SK-MEL-5 (cell line): ENCODE measurements at regions not wholly inside any gene's neighbourhood (a gene's known extent, or its start where the extent isn't known, plus 50 kb on each side); places are given as distances from the start of the nearest gene placed in this dataset.
A peak's percentile ranks its signal among the peaks of the same experiment; 100 is the strongest.

ENCODE experiments used
- DNase-seq: peaks from one replicate; pipeline ENCODE4 v3.0.0-alpha.2; 2016; ENCODE audit warnings: low read depth, low spot score
- in situ Hi-C: cut with HindIII; loops from 2 replicates; pipeline ENCODE4 v1.10.0; 2016; ENCODE audit warnings: low sequenced_read_pairs, high pct_unique_total_duplicates, low pct_unique_long_range_greater_than_20kb

GRCh38 chr2:126803434-126803775, 95.3 kb upstream of the TEX51 start:
- in situ Hi-C loops, result no loop called here
- DNase-seq, result no peak

- no peak for DNase-seq
- in situ Hi-C loops, result no loop called here
These were observed 94.3 kb upstream of the TEX51 start for GRCh38 chr2:126804347-126804746.

- DNase-seq, result no peak
- in situ Hi-C loops, result no loop called here
These were observed 89.8 kb upstream of the TEX51 start for GRCh38 chr2:126808929-126809328.

GRCh38 chr2:126809340-126809739, 89.3 kb upstream of the TEX51 start:
- DNase-seq, result no peak
- in situ Hi-C loops, result no loop called here

- in situ Hi-C loops, result no loop called here
- DNase-seq, result no peak
These were observed 88.7 kb upstream of the TEX51 start for GRCh38 chr2:126810001-126810400.

GRCh38 chr2:126811101-126811500, 87.6 kb upstream of the TEX51 start:
- DNase-seq, result no peak
- in situ Hi-C loops, result no loop called here

- no peak for DNase-seq
- in situ Hi-C loops, result no loop called here
These were observed 81.5 kb upstream of the TEX51 start for GRCh38 chr2:126817172-126817571.

GRCh38 chr2:126822115-126822514, 76.6 kb upstream of the TEX51 start:
- DNase-seq, result no peak
- in situ Hi-C loops, result no loop called here

- no peak for DNase-seq
- in situ Hi-C loops, result no loop called here
These were observed 75.8 kb upstream of the TEX51 start for GRCh38 chr2:126822921-126823320.

- in situ Hi-C loops, result no loop called here
- no peak for DNase-seq
These were observed 74.7 kb upstream of the TEX51 start for GRCh38 chr2:126823951-126824350.

- DNase-seq, result no peak
These were observed 74.0 kb upstream of the TEX51 start for GRCh38 chr2:126824663-126825062.

GRCh38 chr2:126825316-126825715, 73.4 kb upstream of the TEX51 start:
- DNase-seq, result no peak
- in situ Hi-C loops, result no loop called here

More at GRCh38 chr2:126824663-126825062, 74.0 kb upstream of the TEX51 start:
- in situ Hi-C loops, result no loop called here

GRCh38 chr2:126826491-126826890, 72.2 kb upstream of the TEX51 start:
- DNase-seq, result no peak
- in situ Hi-C loops, result no loop called here

GRCh38 chr2:126827371-126827770, 71.3 kb upstream of the TEX51 start:
- no peak for DNase-seq
- in situ Hi-C loops, result no loop called here

GRCh38 chr2:126828051-126828450, 70.6 kb upstream of the TEX51 start:
- in situ Hi-C loops, result no loop called here
- no peak for DNase-seq

- no peak for DNase-seq
- in situ Hi-C loops, result no loop called here
These were observed 70.2 kb upstream of the TEX51 start for GRCh38 chr2:126828491-126828890.

GRCh38 chr2:126831234-126832005, 67.3 kb upstream of the TEX51 start:
- peak; percentile 87 for DNase-seq
- in situ Hi-C loops, result no loop called here

GRCh38 chr2:126832014-126832413, 66.7 kb upstream of the TEX51 start:
- in situ Hi-C loops, result no loop called here
- DNase-seq, result no peak

GRCh38 chr2:126832757-126833156, 65.9 kb upstream of the TEX51 start:
- in situ Hi-C loops, result no loop called here
- no peak for DNase-seq
